Hepatocyte (in vitro differentiated cells): ENCODE measurements at regions not wholly inside any gene's neighbourhood (a gene's known extent, or its start where the extent isn't known, plus 50 kb on each side); places are given as distances from the start of the nearest gene placed in this dataset.

Experiments used
- DNase-seq: peaks from one replicate; pipeline ENCODE4 v3.0.0-alpha.2; 2016; ENCODE audit warnings: low spot score
- H2AFZ ChIP-seq: fragments of 200-600 bp; sonication (generic); 2 replicates; pipeline ENCODE4 v1.6.0; 2016; ENCODE audit warnings: antibody characterized with exemption, mild to moderate bottlenecking
- H3K27ac ChIP-seq: fragments of 200-600 bp; sonication (generic); 2 replicates; pipeline ENCODE4 v1.5.1; 2016; ENCODE audit warnings: mild to moderate bottlenecking
- H3K27me3 ChIP-seq: fragments of 200-600 bp; sonication (generic); 2 replicates; pipeline ENCODE4 v1.6.1; 2016
- H3K36me3 ChIP-seq: fragments of 200-600 bp; sonication (generic); replicated peaks from 2 replicates; pipeline ENCODE4 v1.5.1; 2016; ENCODE audit warnings: low read depth; ENCODE audit not compliant: insufficient read depth
- H3K4me1 ChIP-seq: fragments of 200-600 bp; sonication (generic); 2 replicates; pipeline ENCODE4 v1.5.1; 2016; ENCODE audit warnings: mild to moderate bottlenecking, moderate library complexity; ENCODE audit not compliant: insufficient read depth
- H3K4me2 ChIP-seq: fragments of 200-600 bp; sonication (generic); 2 replicates; pipeline ENCODE4 v1.6.0; 2016
- H3K4me3 ChIP-seq: fragments of 200-600 bp; sonication (generic); 2 replicates; pipeline ENCODE4 v1.5.1; 2016; ENCODE audit warnings: mild to moderate bottlenecking
- H3K79me2 ChIP-seq: fragments of 200-600 bp; sonication (generic); 2 replicates; pipeline ENCODE4 v1.6.0; 2017; ENCODE audit warnings: mild to moderate bottlenecking
- H3K9me2 ChIP-seq: fragments of 200-600 bp; sonication (generic); replicated peaks from 2 replicates; pipeline ENCODE4 v1.6.0; 2017; ENCODE audit warnings: mild to moderate bottlenecking; ENCODE audit not compliant: insufficient read depth
- H3K9me3 ChIP-seq: fragments of 200-600 bp; sonication (generic); 2 replicates; pipeline ENCODE4 v1.5.1; 2016; ENCODE audit warnings: low read depth, mild to moderate bottlenecking
- H4K20me1 ChIP-seq: fragments of 200-600 bp; sonication (generic); 2 replicates; pipeline ENCODE4 v1.6.0; 2016; ENCODE audit warnings: mild to moderate bottlenecking; ENCODE audit not compliant: insufficient read depth, poor library complexity, severe bottlenecking
- EZH2 ChIP-seq: fragments of 200-600 bp; sonication (generic); IDR thresholded peaks from 2 replicates; pipeline ENCODE4 v1.6.1; 2016; ENCODE audit warnings: antibody characterized with exemption, mild to moderate bottlenecking, borderline replicate concordance
- EZH2phosphoT487 ChIP-seq: fragments of 200-600 bp; sonication (generic); IDR thresholded peaks from one replicate; pipeline ENCODE4 v1.6.1; 2018; ENCODE audit warnings: antibody characterized with exemption, mild to moderate bottlenecking, low read depth, moderate library complexity; ENCODE audit not compliant: unreplicated experiment, severe bottlenecking
- WGBS: methylation state at CpG from one replicate; pipeline ENCODE4 v1.1.6; 2016; ENCODE audit warnings: low lambda C conversion rate; ENCODE audit errors: missing lambda C conversion rate; 5-methylcytosine and 5-hydroxymethylcytosine counted together
- TF ChIP-seq, protein P1 (sequence below): fragments of 200-600 bp; sonication (generic); IDR thresholded peaks from 2 replicates; pipeline ENCODE4 v1.5.1; 2016; ENCODE audit warnings: antibody characterized with exemption, mild to moderate bottlenecking; ENCODE audit not compliant: poor library complexity

GRCh38 chr17:79484600-79485418 lies 126.0 kb downstream of the RBFOX3 start:
- Histone ChIP-seq H3K36me3 (no peaks in the 10 kb centered on the region), H3K4me2 (no peak overlapping the region), H3K9me3 (no peaks in the 10 kb centered on the region), H2AFZ (no peak overlapping the region), H3K4me3 (no peak overlapping the region), H3K4me1 (no peaks in the 10 kb centered on the region), H3K27me3 (peaks cover 10% of the 10 kb centered on the region), H4K20me1 (no peaks in the 10 kb centered on the region), H3K79me2 (no peaks in the 10 kb centered on the region), H3K27ac (no peak overlapping the region), H3K9me2 (no peaks in the 10 kb centered on the region)
- DNase-seq: no peak
- TF ChIP-seq EZH2phosphoT487 (no peak), EZH2 (no peak)
- TF ChIP-seq, protein P1, sequence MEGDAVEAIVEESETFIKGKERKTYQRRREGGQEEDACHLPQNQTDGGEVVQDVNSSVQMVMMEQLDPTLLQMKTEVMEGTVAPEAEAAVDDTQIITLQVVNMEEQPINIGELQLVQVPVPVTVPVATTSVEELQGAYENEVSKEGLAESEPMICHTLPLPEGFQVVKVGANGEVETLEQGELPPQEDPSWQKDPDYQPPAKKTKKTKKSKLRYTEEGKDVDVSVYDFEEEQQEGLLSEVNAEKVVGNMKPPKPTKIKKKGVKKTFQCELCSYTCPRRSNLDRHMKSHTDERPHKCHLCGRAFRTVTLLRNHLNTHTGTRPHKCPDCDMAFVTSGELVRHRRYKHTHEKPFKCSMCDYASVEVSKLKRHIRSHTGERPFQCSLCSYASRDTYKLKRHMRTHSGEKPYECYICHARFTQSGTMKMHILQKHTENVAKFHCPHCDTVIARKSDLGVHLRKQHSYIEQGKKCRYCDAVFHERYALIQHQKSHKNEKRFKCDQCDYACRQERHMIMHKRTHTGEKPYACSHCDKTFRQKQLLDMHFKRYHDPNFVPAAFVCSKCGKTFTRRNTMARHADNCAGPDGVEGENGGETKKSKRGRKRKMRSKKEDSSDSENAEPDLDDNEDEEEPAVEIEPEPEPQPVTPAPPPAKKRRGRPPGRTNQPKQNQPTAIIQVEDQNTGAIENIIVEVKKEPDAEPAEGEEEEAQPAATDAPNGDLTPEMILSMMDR: no peak
- WGBS: 80% methylated on average over 9 of the region's 11 CpGs

DNA sequence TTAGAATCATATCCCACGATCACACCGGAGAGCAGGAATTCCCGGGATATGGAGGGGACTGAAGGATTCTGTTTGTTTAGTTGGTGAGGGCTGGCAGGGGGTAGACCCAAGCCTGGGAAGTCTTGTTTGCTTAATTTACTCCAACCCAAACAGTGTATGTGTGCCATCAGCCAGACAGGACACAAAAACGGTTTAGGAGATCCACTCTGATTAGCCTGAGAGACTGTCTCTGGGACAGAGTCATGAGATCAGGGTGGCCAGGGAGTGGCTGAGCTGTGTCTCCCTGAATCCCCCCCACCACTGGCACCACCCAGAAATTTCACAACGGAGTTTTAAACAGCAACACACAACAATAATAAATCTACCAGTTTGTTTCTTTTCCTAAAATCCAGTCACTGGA lies 127.0 kb downstream of the RBFOX3 start:
- peaks cover 10% of the 10 kb centered on the region for H3K27me3 ChIP-seq
- no peaks in the 10 kb centered on the region for H3K36me3 ChIP-seq
- no peaks in the 10 kb centered on the region for H3K9me2 ChIP-seq
- no peak overlapping the region for H3K4me3 ChIP-seq
- no peak overlapping the region for H2AFZ ChIP-seq
- TF ChIP-seq, protein P1: no peak
- TF ChIP-seq EZH2: no peak
- TF ChIP-seq EZH2phosphoT487: no peak
- H3K9me3 ChIP-seq: no peaks in the 10 kb centered on the region
- H3K27ac ChIP-seq: no peak overlapping the region
- WGBS: 61% methylated on average over 5 of the region's 5 CpGs
- no peaks in the 10 kb centered on the region for H3K79me2 ChIP-seq
- no peaks in the 10 kb centered on the region for H4K20me1 ChIP-seq
- no peaks in the 10 kb centered on the region for H3K4me1 ChIP-seq
- no peak for DNase-seq
- H3K4me2 ChIP-seq: no peak overlapping the region

DNA sequence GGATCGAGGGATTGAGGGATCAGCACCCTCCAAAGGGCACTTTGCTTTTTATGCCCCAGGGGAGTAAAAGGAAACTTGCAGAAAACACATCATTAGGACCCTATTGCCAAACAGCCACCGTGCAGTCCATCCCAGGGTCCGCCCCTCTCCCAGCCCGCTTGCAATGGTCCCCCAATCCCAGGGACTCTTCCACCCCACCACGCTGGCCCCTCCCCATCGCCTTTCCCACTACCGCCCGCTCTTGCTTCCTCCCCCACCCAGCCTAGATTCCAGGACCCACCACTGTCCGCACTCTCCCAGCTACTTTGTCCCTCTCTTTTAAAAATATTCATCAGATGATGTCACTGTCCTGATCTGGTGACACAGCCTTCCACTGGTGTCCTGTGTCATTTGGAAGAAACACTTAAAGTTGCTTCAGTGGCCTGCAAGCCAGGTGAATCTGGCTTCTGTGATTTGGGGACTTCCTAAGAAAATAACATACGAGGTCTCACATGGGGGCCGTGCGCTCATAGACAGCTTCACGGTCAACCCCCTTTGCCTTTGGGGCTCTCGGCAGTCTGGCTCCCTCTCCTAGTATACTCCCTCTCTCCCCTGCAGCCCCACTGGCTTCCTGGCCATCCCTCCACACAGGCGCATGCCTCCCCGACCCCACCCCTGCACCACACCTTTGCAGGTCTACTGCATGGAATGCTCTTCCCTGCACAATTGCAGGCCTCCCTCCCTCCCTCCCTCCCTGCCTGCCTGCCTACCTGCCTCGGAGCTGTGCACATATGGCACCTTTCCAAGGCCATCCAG lies 127.9 kb downstream of the RBFOX3 start:
- Histone ChIP-seq H3K79me2 (no peaks in the 10 kb centered on the region), H3K4me3 (no peak overlapping the region), H4K20me1 (no peaks in the 10 kb centered on the region), H3K36me3 (no peaks in the 10 kb centered on the region), H3K27me3 (peaks cover 10% of the 10 kb centered on the region), H3K9me2 (no peaks in the 10 kb centered on the region), H2AFZ (no peak overlapping the region), H3K27ac (no peak overlapping the region), H3K4me1 (no peaks in the 10 kb centered on the region), H3K9me3 (no peaks in the 10 kb centered on the region), H3K4me2 (no peak overlapping the region)
- DNase-seq: no peak
- WGBS: 26% methylated on average over 15 of the region's 17 CpGs
- TF ChIP-seq EZH2phosphoT487 (no peak), EZH2 (no peak)
- TF ChIP-seq, protein P1: no peak
